Mesenchymal stem cell (in vitro differentiated cells and primary cell): ENCODE measurements at regions not wholly inside any gene's neighbourhood (a gene's known extent, or its start where the extent isn't known, plus 50 kb on each side); places are given as distances from the start of the nearest gene placed in this dataset.

Source experiments
- DNase-seq: peaks from one replicate; pipeline ENCODE4 v3.0.0-alpha.2; 2013
- H2AFZ ChIP-seq: one replicate; pipeline ENCODE4 v1.6.1; 2013; ENCODE audit warnings: low read depth, mild to moderate bottlenecking, control low read depth, inconsistent platforms, low read length, moderate library complexity
- H2AK5ac ChIP-seq: 2 replicates; pipeline ENCODE4 v1.6.1; 2013; ENCODE audit warnings: low read length, moderate library complexity, mild to moderate bottlenecking, inconsistent platforms; ENCODE audit not compliant: severe bottlenecking
- H2BK120ac ChIP-seq: one replicate; pipeline ENCODE4 v1.6.1; 2013; ENCODE audit warnings: low read depth, mild to moderate bottlenecking, inconsistent platforms, low read length, moderate library complexity
- H2BK12ac ChIP-seq, 2 experiments: one replicate each; pipeline ENCODE4 v1.6.1; 2013; ENCODE audit warnings: inconsistent platforms in 2 of 2, low read length in 2 of 2, mild to moderate bottlenecking in 2 of 2, moderate library complexity in 2 of 2, control low read depth in 1 of 2
- H2BK15ac ChIP-seq: one replicate; pipeline ENCODE4 v1.6.1; 2013; ENCODE audit warnings: mild to moderate bottlenecking, low read depth, inconsistent platforms; ENCODE audit not compliant: poor library complexity, severe bottlenecking
- H2BK5ac ChIP-seq: 2 replicates; pipeline ENCODE4 v1.6.1; 2013; ENCODE audit warnings: low read depth, mild to moderate bottlenecking, low read length, control low read depth, inconsistent platforms; ENCODE audit not compliant: poor library complexity, severe bottlenecking
- H3K14ac ChIP-seq, 2 experiments: one replicate each; pipeline ENCODE4 v1.6.1; 2013; ENCODE audit warnings: inconsistent platforms in 2 of 2, low read length in 2 of 2, control low read depth in 1 of 2, mild to moderate bottlenecking in 1 of 2, moderate library complexity in 1 of 2
- H3K18ac ChIP-seq, 2 experiments: one replicate each; pipeline ENCODE4 v1.6.1; 2013; ENCODE audit warnings: inconsistent platforms in 2 of 2, low read length in 2 of 2, control low read depth in 1 of 2, low read depth in 1 of 2, mild to moderate bottlenecking in 1 of 2
- H3K23ac ChIP-seq, 2 experiments: one replicate each; pipeline ENCODE4 v1.6.1; 2013; ENCODE audit warnings: inconsistent platforms in 2 of 2, low read length in 2 of 2, mild to moderate bottlenecking in 2 of 2, moderate library complexity in 2 of 2, control low read depth in 1 of 2
- H3K27ac ChIP-seq: 2 replicates; pipeline ENCODE4 v1.5.1; 2013; ENCODE audit warnings: mild to moderate bottlenecking, moderate library complexity, low read length, control low read depth, inconsistent platforms; ENCODE audit not compliant: poor library complexity, severe bottlenecking
- H3K27me3 ChIP-seq, 2 experiments: 2 replicates each; pipeline versions ENCODE4 v1.6.1 to v1.7.0; 2013; ENCODE audit warnings: low read length in 2 of 2, mild to moderate bottlenecking in 2 of 2, moderate library complexity in 2 of 2, control low read depth in 1 of 2, inconsistent platforms in 1 of 2; ENCODE audit not compliant: control insufficient read depth in 1 of 2, insufficient read depth in 1 of 2
- H3K36me3 ChIP-seq, 2 experiments: 2 replicates each; pipeline versions ENCODE4 v1.6.1 to v1.7.0; 2013; ENCODE audit warnings: low read length in 2 of 2, control low read depth in 1 of 2, inconsistent platforms in 1 of 2, low read depth in 1 of 2, mild to moderate bottlenecking in 1 of 2; ENCODE audit not compliant: insufficient read depth in 2 of 2, control insufficient read depth in 1 of 2
- H3K4ac ChIP-seq, 2 experiments: one replicate each; pipeline ENCODE4 v1.6.1; 2013; ENCODE audit warnings: inconsistent platforms in 2 of 2, low read length in 2 of 2, mild to moderate bottlenecking in 2 of 2, moderate library complexity in 2 of 2, control low read depth in 1 of 2, low read depth in 1 of 2
- H3K4me1 ChIP-seq: 2 replicates; pipeline ENCODE4 v1.6.1; 2013; ENCODE audit warnings: low read depth, low read length, control low read depth; ENCODE audit not compliant: control insufficient read depth, insufficient read depth
- H3K4me2 ChIP-seq: 2 replicates; pipeline ENCODE4 v1.6.1; 2013; ENCODE audit warnings: low read length, mild to moderate bottlenecking, inconsistent platforms; ENCODE audit not compliant: poor library complexity, severe bottlenecking
- H3K4me3 ChIP-seq, 2 experiments: 2 replicates each; pipeline versions ENCODE4 v1.5.1 to v1.7.0; 2013; ENCODE audit warnings: low read length in 2 of 2, mild to moderate bottlenecking in 2 of 2, control low read depth in 1 of 2, low read depth in 1 of 2; ENCODE audit not compliant: insufficient read depth in 1 of 2
- H3K79me1 ChIP-seq: replicated peaks from 2 replicates; pipeline ENCODE4 v1.6.1; 2013; ENCODE audit warnings: mild to moderate bottlenecking, control low read depth, low read length, inconsistent platforms; ENCODE audit not compliant: poor library complexity, severe bottlenecking
- H3K9ac ChIP-seq: 2 replicates; pipeline ENCODE4 v1.7.0; 2013; ENCODE audit warnings: mild to moderate bottlenecking, low read length, moderate library complexity
- H3K9me3 ChIP-seq: 2 replicates; pipeline ENCODE4 v1.7.0; 2013; ENCODE audit warnings: mild to moderate bottlenecking, low read length; ENCODE audit not compliant: control insufficient read depth
- H4K8ac ChIP-seq: one replicate; pipeline ENCODE4 v1.6.1; 2013; ENCODE audit warnings: inconsistent platforms, mild to moderate bottlenecking, low read length, moderate library complexity
- H4K91ac ChIP-seq: one replicate; pipeline ENCODE4 v1.6.1; 2013; ENCODE audit warnings: mild to moderate bottlenecking, low read length, inconsistent platforms
- WGBS: methylation state at CpG from one replicate; pipeline ENCODE4 v1.1.7; 2013; ENCODE audit warnings: mixed read lengths; 5-methylcytosine and 5-hydroxymethylcytosine counted together

- no peak overlapping the region for H3K23ac ChIP-seq
- H2BK120ac ChIP-seq: no peak overlapping the region
- H3K4me1 ChIP-seq: no peaks in the 10 kb centered on the region
- no peak overlapping the region for H3K4ac ChIP-seq
- H3K79me1 ChIP-seq: no peaks in the 10 kb centered on the region
- H2BK12ac ChIP-seq: no peak overlapping the region
- no peak overlapping the region for H2BK15ac ChIP-seq
- DNase-seq: peak; percentile 38
- H2BK5ac ChIP-seq: no peak overlapping the region
- H3K36me3 ChIP-seq: no peaks in the 10 kb centered on the region
- no peak overlapping the region for H3K18ac ChIP-seq
- H3K4me3 ChIP-seq: no peak overlapping the region
- H3K9me3 ChIP-seq: no peaks in the 10 kb centered on the region
- no peak overlapping the region for H3K27ac ChIP-seq
- no peak overlapping the region for H4K8ac ChIP-seq
- no peak overlapping the region for H4K91ac ChIP-seq
- no peak overlapping the region for H3K14ac ChIP-seq
- H3K4me2 ChIP-seq: no peak overlapping the region
- WGBS: 52% methylated on average over 3 of the region's 3 CpGs
- no peak overlapping the region for H3K9ac ChIP-seq
- H2AFZ ChIP-seq: no peak overlapping the region
- H2AK5ac ChIP-seq: no peak overlapping the region
- no peaks in the 10 kb centered on the region for H3K27me3 ChIP-seq
These were observed 192.0 kb upstream of the JUN start for GRCh38 chr1:58975888-58976287.

- Histone ChIP-seq H3K36me3 (no peaks in the 10 kb centered on the region), H3K9me3 (no peaks in the 10 kb centered on the region), H3K4ac (no peak overlapping the region), H2BK5ac (no peak overlapping the region), H3K4me2 (no peak overlapping the region), H2BK12ac (peak overlapping the region in 1 of 2 experiments; percentile 40), H3K4me3 (no peak overlapping the region), H4K8ac (no peak overlapping the region), H3K4me1 (no peaks in the 10 kb centered on the region), H2BK120ac (no peak overlapping the region), H3K79me1 (no peaks in the 10 kb centered on the region), H4K91ac (no peak overlapping the region), H2AFZ (no peak overlapping the region), H2AK5ac (no peak overlapping the region), H3K18ac (no peak overlapping the region), H3K9ac (no peak overlapping the region), H3K23ac (no peak overlapping the region), H3K27me3 (no peaks in the 10 kb centered on the region), H3K14ac (no peak overlapping the region), H2BK15ac (no peak overlapping the region), H3K27ac (no peak overlapping the region)
- 100% methylated on average over 1 of the region's 1 CpG for WGBS
- DNase-seq: no peak
These were observed 192.4 kb upstream of the JUN start for GRCh38 chr1:58976294-58976693.

- H3K23ac ChIP-seq: no peak overlapping the region
- no peak overlapping the region for H4K91ac ChIP-seq
- H3K9me3 ChIP-seq: no peaks in the 10 kb centered on the region
- H3K4me3 ChIP-seq: no peak overlapping the region
- no peak overlapping the region for H2AFZ ChIP-seq
- H2AK5ac ChIP-seq: no peak overlapping the region
- H3K36me3 ChIP-seq: no peaks in the 10 kb centered on the region
- H2BK5ac ChIP-seq: no peak overlapping the region
- no peak overlapping the region for H2BK15ac ChIP-seq
- H3K18ac ChIP-seq: no peak overlapping the region
- H3K14ac ChIP-seq: no peak overlapping the region
- H2BK120ac ChIP-seq: no peak overlapping the region
- H4K8ac ChIP-seq: no peak overlapping the region
- H3K4me1 ChIP-seq: peaks cover 3% of the 10 kb centered on the region
- no peak overlapping the region for H3K4ac ChIP-seq
- DNase-seq: no peak
- no peak overlapping the region for H2BK12ac ChIP-seq
- H3K4me2 ChIP-seq: no peak overlapping the region
- WGBS: no CpG with 5 or more reads among the region's 1 CpG
- no peak overlapping the region for H3K9ac ChIP-seq
- no peaks in the 10 kb centered on the region for H3K27me3 ChIP-seq
- H3K79me1 ChIP-seq: no peaks in the 10 kb centered on the region
- H3K27ac ChIP-seq: no peak overlapping the region
These were observed 193.8 kb upstream of the JUN start for GRCh38 chr1:58977598-58977997.

- Histone ChIP-seq H3K14ac (no peak overlapping the region), H4K91ac (no peak overlapping the region), H2BK120ac (no peak overlapping the region), H2AK5ac (no peak overlapping the region), H3K18ac (peak overlapping the region in 1 of 2 experiments; percentile 56), H3K4me3 (no peak overlapping the region), H3K4ac (no peak overlapping the region), H2BK12ac (no peak overlapping the region), H3K4me1 (peaks cover 5% of the 10 kb centered on the region), H3K9ac (no peak overlapping the region), H2BK15ac (no peak overlapping the region), H3K4me2 (no peak overlapping the region), H4K8ac (no peak overlapping the region), H3K9me3 (no peaks in the 10 kb centered on the region), H2AFZ (no peak overlapping the region), H3K23ac (no peak overlapping the region), H3K36me3 (no peaks in the 10 kb centered on the region), H2BK5ac (no peak overlapping the region), H3K79me1 (no peaks in the 10 kb centered on the region), H3K27ac (no peak overlapping the region), H3K27me3 (no peaks in the 10 kb centered on the region)
- 99% methylated on average over 2 of the region's 2 CpGs for WGBS
- no peak for DNase-seq
These were observed 194.2 kb upstream of the JUN start for GRCh38 chr1:58978096-58978495.
